ENCODE measurements at regions not wholly inside any gene's neighbourhood (a gene's known extent, or its start where the extent isn't known, plus 50 kb on each side); places are given as distances from the start of the nearest gene placed in this dataset.

DNA sequence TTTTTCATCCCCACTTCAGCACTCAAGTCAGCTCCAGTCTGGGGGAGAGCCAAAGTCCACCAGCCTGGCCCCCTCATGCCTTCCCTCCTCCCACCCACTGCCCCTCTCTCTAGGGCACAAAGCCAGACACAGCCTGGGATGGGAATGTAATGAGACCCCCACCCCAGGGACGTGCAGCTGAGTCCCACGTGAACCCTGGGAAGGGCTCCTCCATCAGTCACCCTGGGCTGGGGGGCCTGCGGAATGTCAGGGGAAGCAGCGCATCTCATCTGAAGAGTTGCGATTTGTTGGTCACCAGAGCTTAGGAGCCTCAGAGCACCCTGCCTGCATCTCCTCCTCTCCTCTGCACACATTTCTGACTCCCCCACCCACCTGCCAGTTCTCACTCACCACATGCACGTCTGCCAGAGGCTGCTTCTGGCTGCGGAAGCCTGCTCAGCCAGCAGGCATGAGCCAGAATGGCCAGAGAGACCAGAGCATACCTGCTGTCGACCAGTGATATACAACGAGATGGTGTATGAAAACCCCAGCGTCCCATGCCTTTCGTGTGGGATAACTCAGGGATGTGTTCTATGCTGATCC lies 167.1 kb upstream of the TOP1 start:
- H3K27ac ChIP-seq (ENCODE audit: low read depth in 1 of 2, low read length in 2 of 2) = no peak overlapping the region
- no peaks in the 10 kb centered on the region for H3K4me1 ChIP-seq (ENCODE audit: insufficient read depth, low read length)
- ATAC-seq (ENCODE audit: poor library complexity) (no peak), DNase-seq (no peak)
- no peaks in the 10 kb centered on the region for H3K4me1 Mint-ChIP-seq (ENCODE audit: low read depth)
- H3K27me3 Mint-ChIP-seq = no peaks in the 10 kb centered on the region
- H3K9me3 Mint-ChIP-seq = no peaks in the 10 kb centered on the region
- ChIA-PET POLR2A (no interaction called here), CTCF (no interaction called here)
- no peaks in the 10 kb centered on the region for H3K36me3 Mint-ChIP-seq (ENCODE audit: low read depth)
- H3K27me3 ChIP-seq (ENCODE audit: control insufficient read depth in 1 of 2, insufficient read depth in 2 of 2, low read length in 2 of 2) = no peaks in the 10 kb centered on the region
- H3K27ac Mint-ChIP-seq = no peak overlapping the region
- TF ChIP-seq, protein P1, sequence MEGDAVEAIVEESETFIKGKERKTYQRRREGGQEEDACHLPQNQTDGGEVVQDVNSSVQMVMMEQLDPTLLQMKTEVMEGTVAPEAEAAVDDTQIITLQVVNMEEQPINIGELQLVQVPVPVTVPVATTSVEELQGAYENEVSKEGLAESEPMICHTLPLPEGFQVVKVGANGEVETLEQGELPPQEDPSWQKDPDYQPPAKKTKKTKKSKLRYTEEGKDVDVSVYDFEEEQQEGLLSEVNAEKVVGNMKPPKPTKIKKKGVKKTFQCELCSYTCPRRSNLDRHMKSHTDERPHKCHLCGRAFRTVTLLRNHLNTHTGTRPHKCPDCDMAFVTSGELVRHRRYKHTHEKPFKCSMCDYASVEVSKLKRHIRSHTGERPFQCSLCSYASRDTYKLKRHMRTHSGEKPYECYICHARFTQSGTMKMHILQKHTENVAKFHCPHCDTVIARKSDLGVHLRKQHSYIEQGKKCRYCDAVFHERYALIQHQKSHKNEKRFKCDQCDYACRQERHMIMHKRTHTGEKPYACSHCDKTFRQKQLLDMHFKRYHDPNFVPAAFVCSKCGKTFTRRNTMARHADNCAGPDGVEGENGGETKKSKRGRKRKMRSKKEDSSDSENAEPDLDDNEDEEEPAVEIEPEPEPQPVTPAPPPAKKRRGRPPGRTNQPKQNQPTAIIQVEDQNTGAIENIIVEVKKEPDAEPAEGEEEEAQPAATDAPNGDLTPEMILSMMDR (IDR thresholded peaks at IDR 0.05) = no peak
- H3K4me3 ChIP-seq (ENCODE audit: low read length) = no peak overlapping the region
- no peaks in the 10 kb centered on the region for H3K9me3 ChIP-seq (ENCODE audit: control insufficient read depth in 1 of 2, insufficient read depth in 1 of 2, low read length in 2 of 2)
- H3K36me3 ChIP-seq (ENCODE audit: insufficient read depth, low read length) = no peaks in the 10 kb centered on the region
- no peak overlapping the region for H3K4me3 Mint-ChIP-seq
- intact Hi-C loops (cut with DNase I, micrococcal nuclease) = no loop called here

GRCh38 chr20:40863355-40863919 lies 165.2 kb upstream of the TOP1 start:
- Histone ChIP-seq H3K4me3 (ENCODE audit: low read length) (no peak overlapping the region), H3K27ac (ENCODE audit: low read depth in 1 of 2, low read length in 2 of 2) (no peak overlapping the region), H3K9me3 (ENCODE audit: control insufficient read depth in 1 of 2, insufficient read depth in 1 of 2, low read length in 2 of 2) (no peaks in the 10 kb centered on the region), H3K4me1 (ENCODE audit: insufficient read depth, low read length) (no peaks in the 10 kb centered on the region), H3K27me3 (ENCODE audit: control insufficient read depth in 1 of 2, insufficient read depth in 2 of 2, low read length in 2 of 2) (no peaks in the 10 kb centered on the region), H3K36me3 (ENCODE audit: insufficient read depth, low read length) (no peaks in the 10 kb centered on the region)
- POLR2A ChIA-PET = no interaction called here
- CTCF ChIA-PET = no interaction called here
- TF ChIP-seq, protein P1 (IDR thresholded peaks at IDR 0.05) = no peak
- ATAC-seq (ENCODE audit: poor library complexity) = no peak
- DNase-seq = no peak
- H3K4me3 Mint-ChIP-seq = no peak overlapping the region
- H3K27me3 Mint-ChIP-seq = no peaks in the 10 kb centered on the region
- no peaks in the 10 kb centered on the region for H3K4me1 Mint-ChIP-seq (ENCODE audit: low read depth)
- no peaks in the 10 kb centered on the region for H3K36me3 Mint-ChIP-seq (ENCODE audit: low read depth)
- intact Hi-C loops (cut with DNase I, micrococcal nuclease) = no loop called here
- no peak overlapping the region for H3K27ac Mint-ChIP-seq
- no peaks in the 10 kb centered on the region for H3K9me3 Mint-ChIP-seq

- Histone ChIP-seq H3K4me1 (ENCODE audit: insufficient read depth, low read length) (no peaks in the 10 kb centered on the region), H3K36me3 (ENCODE audit: insufficient read depth, low read length) (no peaks in the 10 kb centered on the region), H3K27me3 (ENCODE audit: control insufficient read depth in 1 of 2, insufficient read depth in 2 of 2, low read length in 2 of 2) (no peaks in the 10 kb centered on the region), H3K9me3 (ENCODE audit: control insufficient read depth in 1 of 2, insufficient read depth in 1 of 2, low read length in 2 of 2) (no peaks in the 10 kb centered on the region), H3K27ac (ENCODE audit: low read depth in 1 of 2, low read length in 2 of 2) (no peak overlapping the region), H3K4me3 (ENCODE audit: low read length) (no peak overlapping the region)
- Mint-ChIP-seq H3K27me3 (no peaks in the 10 kb centered on the region), H3K9me3 (no peaks in the 10 kb centered on the region), H3K4me3 (no peak overlapping the region), H3K4me1 (ENCODE audit: low read depth) (no peaks in the 10 kb centered on the region), H3K36me3 (ENCODE audit: low read depth) (no peaks in the 10 kb centered on the region), H3K27ac (no peak overlapping the region)
- ChIA-PET POLR2A (no interaction called here), CTCF (no interaction called here)
- no peak for ATAC-seq (ENCODE audit: poor library complexity)
- TF ChIP-seq, protein P1 (IDR thresholded peaks at IDR 0.05) = no peak
- intact Hi-C loops (cut with DNase I, micrococcal nuclease) = no loop called here
- no peak for DNase-seq
These were observed 164.2 kb upstream of the TOP1 start for GRCh38 chr20:40864470-40864869.

Measured in CD4-positive, alpha-beta T cell (primary cell).